ENCODE measurements at regions not wholly inside any gene's neighbourhood (a gene's known extent, or its start where the extent isn't known, plus 50 kb on each side); places are given as distances from the start of the nearest gene placed in this dataset.

- no peak for TF ChIP-seq CTCF (conservative IDR thresholded peaks at IDR 0.05; ENCODE audit: low read depth, low read length)
- TF ChIP-seq EZH2 (IDR thresholded peaks at IDR 0.05; ENCODE audit: borderline replicate concordance, low read depth, low read length, poor library complexity, severe bottlenecking): no peak
These were observed 68.5 kb upstream of the SVIL start for GRCh38 chr10:29703271-29703670.

All from A673 (cell line).